ENCODE measurements at regions not wholly inside any gene's neighbourhood (a gene's known extent, or its start where the extent isn't known, plus 50 kb on each side); places are given as distances from the start of the nearest gene placed in this dataset.

GRCh38 chr6:62971976-62972658 is 239.2 kb upstream of the FKBP1C start:
- no peak for TF ChIP-seq CTCF (IDR thresholded peaks at IDR 0.05 in 8 of 11, conservative IDR thresholded peaks at IDR 0.05 in 3 of 11)
- no peak for TF ChIP-seq POLR2A (IDR thresholded peaks at IDR 0.05)
